ENCODE measurements at regions not wholly inside any gene's neighbourhood (a gene's known extent, or its start where the extent isn't known, plus 50 kb on each side); places are given as distances from the start of the nearest gene placed in this dataset.
A peak's percentile ranks its signal among the peaks of the same experiment; 100 is the strongest.

DNA sequence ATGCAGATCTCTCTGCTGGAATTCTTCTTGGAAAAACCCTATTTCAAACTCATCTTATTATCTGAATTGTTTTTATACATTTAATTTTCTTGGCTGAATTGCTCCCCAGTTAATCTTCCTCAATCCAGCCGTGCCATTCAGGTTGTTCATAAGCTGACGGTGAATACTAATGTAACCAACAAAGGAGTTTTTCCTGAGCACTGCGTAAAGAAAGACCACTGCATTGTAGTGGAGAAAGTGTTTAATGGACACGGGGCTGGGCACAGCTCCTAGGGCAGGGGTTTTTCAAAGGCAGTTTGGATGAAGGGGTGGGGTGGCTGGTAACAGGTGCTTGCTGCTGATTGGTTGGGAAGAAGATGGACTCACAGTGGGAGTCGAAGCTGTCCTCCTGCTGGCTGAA is 820.3 kb downstream of the ADGRL2 start:
- DNase-seq: no peak

GRCh38 chr1:82614090-82614489 is 813.4 kb downstream of the ADGRL2 start:
- DNase-seq: no peak

DNA sequence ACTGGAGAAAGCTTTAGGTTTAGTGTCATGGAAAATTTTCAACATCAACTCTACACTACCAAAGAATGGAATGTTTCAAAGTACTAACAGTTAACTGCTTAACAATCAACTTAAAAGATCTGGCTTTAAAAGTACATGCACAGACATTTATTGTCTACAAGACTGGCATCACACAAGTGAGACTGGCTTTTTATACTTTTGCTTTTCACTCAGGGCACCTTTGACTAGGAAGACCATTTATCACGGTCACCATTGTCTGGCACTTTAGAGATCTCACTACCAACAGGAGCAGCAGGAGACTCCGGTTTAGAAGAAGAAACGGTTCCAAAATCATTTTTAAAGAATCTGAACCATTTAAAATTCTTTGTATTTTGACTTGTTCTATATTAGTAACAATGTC is 812.3 kb downstream of the ADGRL2 start:
- DNase-seq: no peak

GRCh38 chr1:82606546-82606945 is 805.8 kb downstream of the ADGRL2 start:
- no peak for DNase-seq

GRCh38 chr1:82604524-82604923 is 803.8 kb downstream of the ADGRL2 start:
- DNase-seq: no peak

DNA sequence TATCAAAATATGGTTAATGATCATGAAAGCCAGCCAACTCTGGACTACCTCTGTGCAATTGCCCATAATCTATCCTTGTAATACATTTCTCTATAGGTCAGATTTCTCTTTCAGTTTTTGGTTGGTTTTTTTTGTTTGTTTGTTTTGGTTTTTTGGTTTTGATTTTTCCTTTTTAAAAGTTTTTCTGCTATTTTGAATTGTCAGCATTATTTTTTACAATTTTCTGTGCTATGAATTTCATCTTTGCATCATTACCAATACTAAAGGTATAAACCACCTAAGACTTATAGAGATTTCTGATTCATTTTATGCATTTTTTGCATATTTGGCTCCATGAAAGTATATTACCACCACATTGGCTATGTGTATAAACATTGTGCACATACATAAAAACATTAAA is 799.6 kb downstream of the ADGRL2 start:
- DNase-seq: no peak

DNA sequence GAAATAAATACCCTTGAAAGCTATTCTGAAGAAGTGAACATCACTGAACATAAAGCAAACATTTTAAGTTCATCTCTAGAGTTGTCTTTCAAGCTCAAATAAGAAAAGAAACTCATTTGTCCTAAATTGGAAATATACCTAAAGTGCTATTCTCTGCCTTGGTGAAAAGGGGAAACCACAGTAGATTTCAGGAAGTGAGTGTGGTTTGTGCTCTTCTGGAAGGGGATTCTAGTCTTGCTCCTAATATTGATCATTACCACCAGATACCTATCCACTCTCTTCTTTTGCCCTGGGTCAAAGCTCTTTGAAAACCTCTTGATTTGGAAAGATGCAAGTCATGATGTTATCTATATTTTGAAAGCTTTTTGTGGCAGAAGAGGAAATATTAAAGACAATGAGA is 798.1 kb downstream of the ADGRL2 start:
- no peak for DNase-seq

DNA sequence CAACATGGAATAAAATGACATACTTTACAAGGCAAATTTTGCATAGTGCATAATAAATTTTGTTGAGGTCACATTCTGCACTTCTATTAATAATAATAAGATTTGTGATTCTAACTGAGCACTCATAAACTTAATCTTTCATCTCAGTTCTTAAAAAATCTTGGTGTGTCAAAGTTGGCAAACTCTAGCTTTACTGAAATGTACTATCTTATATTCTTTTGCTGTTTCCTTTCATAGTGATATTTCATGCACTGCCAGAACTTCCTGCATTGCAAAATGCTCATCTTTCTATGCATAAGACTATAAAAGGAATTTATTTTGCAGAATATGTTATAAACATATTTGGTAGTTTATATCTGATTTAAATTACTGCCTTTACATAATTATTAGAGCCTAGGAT is 797.6 kb downstream of the ADGRL2 start:
- DNase-seq: no peak

DNA sequence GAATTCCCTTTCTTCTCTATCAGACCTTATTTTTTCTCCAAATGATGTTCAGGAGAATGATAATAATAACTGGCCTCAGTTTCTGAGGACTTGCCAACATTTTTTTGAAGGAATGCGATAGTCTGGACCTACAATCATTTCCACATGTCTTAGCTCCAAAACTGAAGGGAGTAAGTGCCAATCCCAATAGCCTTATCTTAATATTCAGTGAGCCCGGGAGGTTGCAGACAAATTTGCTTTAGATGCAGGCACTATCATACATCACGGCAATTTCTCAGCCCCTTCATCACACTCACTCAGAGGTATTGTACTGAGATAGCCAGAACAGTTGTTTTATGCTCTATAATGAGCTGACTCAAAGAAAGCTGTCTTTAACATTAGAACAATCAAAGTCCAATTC is 796.9 kb downstream of the ADGRL2 start:
- DNase-seq: peak; percentile 19

DNA sequence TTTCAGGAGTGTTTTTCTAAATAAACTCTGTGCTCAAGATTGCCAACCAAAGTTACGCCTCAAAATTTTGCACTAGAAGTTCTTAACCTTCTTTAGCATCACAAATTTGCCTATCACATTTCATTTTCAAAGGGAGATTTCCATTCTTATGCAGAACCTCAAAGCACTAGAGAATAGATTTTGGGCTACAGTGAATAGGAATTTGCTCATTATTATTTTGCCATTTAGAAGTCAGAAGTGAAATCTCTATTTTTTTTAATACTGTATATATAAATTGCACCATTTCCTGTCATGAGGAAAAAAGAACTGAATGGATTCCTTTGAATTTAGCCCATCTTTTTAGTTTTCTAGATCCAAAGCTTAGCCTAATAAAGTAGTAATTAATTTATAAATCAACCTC is 796.4 kb downstream of the ADGRL2 start:
- no peak for DNase-seq

GRCh38 chr1:82593561-82593960 is 792.8 kb downstream of the ADGRL2 start:
- DNase-seq: no peak

DNA sequence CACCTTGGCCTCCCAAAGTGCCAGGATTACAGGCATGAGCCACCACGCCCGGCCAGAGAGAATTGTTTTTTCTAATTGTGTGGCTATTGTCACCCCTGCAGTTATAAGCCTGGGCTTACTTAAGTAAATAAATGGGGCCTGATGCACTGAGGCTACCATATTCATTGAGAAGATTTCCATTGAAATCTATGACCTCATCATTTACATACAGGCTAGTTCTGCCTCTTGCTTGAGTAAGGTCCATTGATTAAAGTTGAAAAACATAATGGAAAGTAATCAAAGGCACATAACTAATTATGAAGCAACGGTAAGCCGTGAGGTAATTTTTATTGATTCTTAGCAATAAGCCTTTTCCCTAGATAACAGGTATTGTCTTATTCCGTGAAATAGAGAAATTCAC is 788.9 kb downstream of the ADGRL2 start:
- no peak for DNase-seq

DNA sequence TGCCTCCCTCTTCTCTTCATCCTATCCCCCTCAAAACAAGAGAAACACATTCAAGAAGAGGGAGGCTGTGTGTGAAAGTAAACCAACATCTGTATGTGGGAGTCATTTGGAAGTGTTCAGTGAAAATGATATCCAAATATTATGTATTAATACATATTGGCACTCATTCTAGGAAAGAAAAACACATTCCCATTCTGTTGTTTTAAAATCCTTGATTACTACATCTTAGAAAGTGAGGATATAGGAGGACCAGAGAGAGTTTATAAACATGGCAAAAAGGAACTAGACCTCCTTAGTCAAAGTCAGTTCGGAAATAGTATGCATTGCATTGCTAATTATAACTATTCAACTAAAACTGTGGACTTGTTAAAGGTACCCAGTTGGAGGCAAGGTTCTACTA is 786.6 kb downstream of the ADGRL2 start:
- DNase-seq: peak; percentile 19

- peak; percentile 79 for DNase-seq
Observed at GRCh38 chr1:82586473-82586872, 785.7 kb downstream of the ADGRL2 start.

GRCh38 chr1:82582347-82582746 is 781.6 kb downstream of the ADGRL2 start:
- no peak for DNase-seq

- DNase-seq: no peak
Observed at GRCh38 chr1:82578086-82578726, 777.5 kb downstream of the ADGRL2 start.

- no peak for DNase-seq
Observed at GRCh38 chr1:82567348-82567747, 766.6 kb downstream of the ADGRL2 start.

- no peak for DNase-seq
Observed at GRCh38 chr1:82565546-82565945, 764.8 kb downstream of the ADGRL2 start.

- DNase-seq: peak; percentile 12
Observed at GRCh38 chr1:82565146-82565545, 764.4 kb downstream of the ADGRL2 start.

GRCh38 chr1:82564333-82564732 is 763.6 kb downstream of the ADGRL2 start:
- peak; percentile 34 for DNase-seq

- no peak for DNase-seq
Observed at GRCh38 chr1:82562448-82562847, 761.7 kb downstream of the ADGRL2 start.

DNA sequence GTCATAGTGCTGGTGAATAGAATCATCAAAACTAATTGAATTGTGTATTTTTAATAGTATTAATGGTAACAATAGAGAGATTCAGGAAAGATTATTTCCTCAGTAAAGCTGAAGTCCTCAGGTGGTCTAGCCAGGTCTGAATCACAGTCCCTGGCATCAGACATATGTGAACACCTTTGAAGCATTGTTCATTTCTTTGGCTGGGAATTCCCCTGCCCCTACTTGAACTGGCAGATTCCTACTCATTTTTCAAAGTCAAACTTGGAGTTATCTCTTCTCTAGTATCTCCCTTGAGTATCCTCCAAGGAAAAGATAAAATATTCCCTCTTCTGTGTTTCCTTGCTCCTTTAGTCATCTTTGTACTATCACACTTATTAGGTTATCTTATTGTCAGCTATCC is 759.8 kb downstream of the ADGRL2 start:
- DNase-seq: no peak

- DNase-seq: no peak
Observed at GRCh38 chr1:82555501-82555900, 754.8 kb downstream of the ADGRL2 start.

- DNase-seq: no peak
Observed at GRCh38 chr1:82549841-82550240, 749.1 kb downstream of the ADGRL2 start.

- DNase-seq: no peak
Observed at GRCh38 chr1:82542766-82543165, 742.0 kb downstream of the ADGRL2 start.
